Ovary (tissue), 3 donors: ENCODE measurements at regions not wholly inside any gene's neighbourhood (a gene's known extent, or its start where the extent isn't known, plus 50 kb on each side); places are given as distances from the start of the nearest gene placed in this dataset.

ENCODE experiments used
- POLR2A ChIP-seq: fragments of 450-650 bp; IDR thresholded peaks from one replicate; pipeline ENCODE4 v1.6.1; 2017; ENCODE audit warnings: antibody characterized with exemption, mild to moderate bottlenecking, moderate library complexity
- TF ChIP-seq, protein P1 (sequence below), 3 donors: fragments of 450-650 bp in 2 of 3; fragments of 200-600 bp in 1 of 3; IDR thresholded peaks; one replicate each; pipeline versions ENCODE4 v1.5.1 to v1.8.0; 2016 to 2022; ENCODE audit warnings: antibody characterized with exemption in 3 of 3, mild to moderate bottlenecking in 1 of 3
- donor health status: DM: no; HTN: no; CAD: no.

DNA sequence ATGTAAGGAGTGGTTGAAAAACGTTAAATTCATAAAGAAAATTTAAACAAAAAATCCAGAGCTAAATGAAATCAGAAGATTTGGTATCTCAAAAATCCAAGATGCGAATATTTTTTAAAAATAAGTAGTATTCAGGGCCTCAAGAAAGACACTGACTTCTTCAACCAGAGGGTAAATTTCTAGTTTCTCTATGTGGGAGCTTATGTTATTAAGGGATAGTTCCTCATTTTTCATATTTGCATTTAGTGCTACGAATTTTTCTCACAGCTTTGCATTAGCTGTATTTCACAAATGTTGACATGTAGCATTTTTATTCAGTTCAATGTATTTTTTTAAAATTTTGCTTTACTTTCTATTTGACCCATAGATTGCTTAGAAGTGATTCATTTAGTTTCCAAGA, 454.7 kb downstream of the CBLN2 start:
- TF ChIP-seq, protein P1, sequence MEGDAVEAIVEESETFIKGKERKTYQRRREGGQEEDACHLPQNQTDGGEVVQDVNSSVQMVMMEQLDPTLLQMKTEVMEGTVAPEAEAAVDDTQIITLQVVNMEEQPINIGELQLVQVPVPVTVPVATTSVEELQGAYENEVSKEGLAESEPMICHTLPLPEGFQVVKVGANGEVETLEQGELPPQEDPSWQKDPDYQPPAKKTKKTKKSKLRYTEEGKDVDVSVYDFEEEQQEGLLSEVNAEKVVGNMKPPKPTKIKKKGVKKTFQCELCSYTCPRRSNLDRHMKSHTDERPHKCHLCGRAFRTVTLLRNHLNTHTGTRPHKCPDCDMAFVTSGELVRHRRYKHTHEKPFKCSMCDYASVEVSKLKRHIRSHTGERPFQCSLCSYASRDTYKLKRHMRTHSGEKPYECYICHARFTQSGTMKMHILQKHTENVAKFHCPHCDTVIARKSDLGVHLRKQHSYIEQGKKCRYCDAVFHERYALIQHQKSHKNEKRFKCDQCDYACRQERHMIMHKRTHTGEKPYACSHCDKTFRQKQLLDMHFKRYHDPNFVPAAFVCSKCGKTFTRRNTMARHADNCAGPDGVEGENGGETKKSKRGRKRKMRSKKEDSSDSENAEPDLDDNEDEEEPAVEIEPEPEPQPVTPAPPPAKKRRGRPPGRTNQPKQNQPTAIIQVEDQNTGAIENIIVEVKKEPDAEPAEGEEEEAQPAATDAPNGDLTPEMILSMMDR (IDR thresholded peaks at IDR 0.05), result no peak
- no peak for TF ChIP-seq POLR2A
